GM12892 (cell line): ENCODE measurements at regions not wholly inside any gene's neighbourhood (a gene's known extent, or its start where the extent isn't known, plus 50 kb on each side); places are given as distances from the start of the nearest gene placed in this dataset.
A peak's percentile ranks its signal among the peaks of the same experiment; 100 is the strongest.

Experiments used
- DNase-seq: peaks from one replicate; pipeline ENCODE4 v3.0.0; 2011; ENCODE audit not compliant: insufficient read length
- FAIRE-seq: peaks from 2 replicates; lab custom pipeline; 2011; peaks lifted over from hg19 to GRCh38; lab: Jason Lieb, UNC
- POLR2A ChIP-seq: IDR thresholded peaks from 2 replicates; pipeline ENCODE4 v1.6.1; 2011; ENCODE audit warnings: low read depth, low read length, control low read depth
- POLR2AphosphoS5 ChIP-seq: IDR thresholded peaks from 2 replicates; pipeline ENCODE4 v1.6.1; 2011; ENCODE audit warnings: low read depth, low read length, control low read depth
- TAF1 ChIP-seq: IDR thresholded peaks from 2 replicates; pipeline ENCODE4 v1.6.1; 2011; ENCODE audit warnings: low read depth, mild to moderate bottlenecking, control low read depth, low read length, borderline replicate concordance

- FAIRE-seq: no peak
- DNase-seq: no peak
Measured at GRCh38 chr12:88431246-88431645, 149.0 kb downstream of the KITLG start.

GRCh38 chr12:88432531-88433490 is 147.5 kb downstream of the KITLG start:
- no peak for DNase-seq
- TF ChIP-seq POLR2AphosphoS5: no peak
- TF ChIP-seq TAF1: no peak
- TF ChIP-seq POLR2A: no peak
- FAIRE-seq: no peak

More at GRCh38 chr12:88431246-88431645, 149.0 kb downstream of the KITLG start:
- TF ChIP-seq POLR2AphosphoS5 (no peak), TAF1 (no peak), POLR2A (no peak)

- TF ChIP-seq POLR2A (no peak), TAF1 (no peak), POLR2AphosphoS5 (no peak)
- DNase-seq (no peak), FAIRE-seq (peak; percentile 9)
Measured at GRCh38 chr12:88433997-88434703, 146.1 kb downstream of the KITLG start.

GRCh38 chr12:88435334-88436076 is 144.8 kb downstream of the KITLG start:
- FAIRE-seq (no peak), DNase-seq (no peak)
- TF ChIP-seq POLR2AphosphoS5 (no peak), TAF1 (no peak), POLR2A (no peak)

- TF ChIP-seq TAF1: no peak
- TF ChIP-seq POLR2A: no peak
- no peak for TF ChIP-seq POLR2AphosphoS5
- DNase-seq (no peak), FAIRE-seq (no peak)
Measured at GRCh38 chr12:88437226-88437625, 143.0 kb downstream of the KITLG start.
